Keratinocyte (primary cell): ENCODE measurements at regions not wholly inside any gene's neighbourhood (a gene's known extent, or its start where the extent isn't known, plus 50 kb on each side); places are given as distances from the start of the nearest gene placed in this dataset.

Source experiments
- EZH2 ChIP-seq: IDR thresholded peaks from one replicate; pipeline ENCODE4 v1.6.1; 2012; ENCODE audit warnings: inconsistent platforms, mild to moderate bottlenecking, low read length, moderate library complexity
- TF ChIP-seq, protein P1 (sequence below), 3 experiments: IDR thresholded peaks in 1 of 3; conservative IDR thresholded peaks in 1 of 3; optimal IDR thresholded peaks in 1 of 3; 2 replicates in 2 of 3; 3 replicates in 1 of 3; pipeline versions ENCODE3 to v1.5.1; 2011; ENCODE audit warnings: low read length in 3 of 3, mild to moderate bottlenecking in 3 of 3, moderate library complexity in 2 of 3, control low read depth in 1 of 3, inconsistent platforms in 1 of 3; ENCODE audit not compliant: insufficient read depth in 2 of 3; ENCODE audit errors: extremely low read depth in 1 of 3

DNA sequence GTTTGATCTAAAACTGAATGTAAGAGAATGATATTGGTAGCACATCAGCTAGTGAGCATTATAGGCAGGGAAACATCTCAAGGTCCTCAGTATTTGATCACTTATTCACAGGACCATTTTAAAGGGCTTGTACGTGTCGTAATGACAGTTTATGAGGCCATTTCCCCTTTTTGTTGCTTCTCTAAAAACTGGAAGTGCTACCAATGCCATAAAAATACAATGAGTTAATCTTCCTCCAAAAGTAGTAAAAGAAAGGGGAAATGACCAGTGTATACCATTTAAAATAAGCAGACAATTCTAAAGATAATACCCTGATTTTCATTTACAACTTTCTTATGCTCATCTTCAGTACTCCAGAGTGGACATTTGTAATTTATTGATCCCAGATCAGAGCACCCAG, 285.8 kb upstream of the PCSK5 start:
- TF ChIP-seq, protein P1, sequence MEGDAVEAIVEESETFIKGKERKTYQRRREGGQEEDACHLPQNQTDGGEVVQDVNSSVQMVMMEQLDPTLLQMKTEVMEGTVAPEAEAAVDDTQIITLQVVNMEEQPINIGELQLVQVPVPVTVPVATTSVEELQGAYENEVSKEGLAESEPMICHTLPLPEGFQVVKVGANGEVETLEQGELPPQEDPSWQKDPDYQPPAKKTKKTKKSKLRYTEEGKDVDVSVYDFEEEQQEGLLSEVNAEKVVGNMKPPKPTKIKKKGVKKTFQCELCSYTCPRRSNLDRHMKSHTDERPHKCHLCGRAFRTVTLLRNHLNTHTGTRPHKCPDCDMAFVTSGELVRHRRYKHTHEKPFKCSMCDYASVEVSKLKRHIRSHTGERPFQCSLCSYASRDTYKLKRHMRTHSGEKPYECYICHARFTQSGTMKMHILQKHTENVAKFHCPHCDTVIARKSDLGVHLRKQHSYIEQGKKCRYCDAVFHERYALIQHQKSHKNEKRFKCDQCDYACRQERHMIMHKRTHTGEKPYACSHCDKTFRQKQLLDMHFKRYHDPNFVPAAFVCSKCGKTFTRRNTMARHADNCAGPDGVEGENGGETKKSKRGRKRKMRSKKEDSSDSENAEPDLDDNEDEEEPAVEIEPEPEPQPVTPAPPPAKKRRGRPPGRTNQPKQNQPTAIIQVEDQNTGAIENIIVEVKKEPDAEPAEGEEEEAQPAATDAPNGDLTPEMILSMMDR (optimal IDR thresholded peaks at IDR 0.05 in 1 of 3, IDR thresholded peaks at IDR 0.05 in 1 of 3, conservative IDR thresholded peaks at IDR 0.05 in 1 of 3; ENCODE audit: extremely low read depth in 1 of 3, insufficient read depth in 2 of 3, low read length in 3 of 3): no peak
- TF ChIP-seq EZH2: no peak
